ENCODE measurements at regions not wholly inside any gene's neighbourhood (a gene's known extent, or its start where the extent isn't known, plus 50 kb on each side); places are given as distances from the start of the nearest gene placed in this dataset.
"Not testable (repeated sequence)": the region's sequence is repeated elsewhere in the genome, so short reads cannot be mapped to it uniquely, and the experiment has no call there.

GRCh38 chr7:68409851-68410250 is 1188.4 kb upstream of the AUTS2 start:
- no peak overlapping the region for H3K27ac ChIP-seq
- TF ChIP-seq ZFX (IDR thresholded peaks at IDR 0.05), result no peak
- no peak for TF ChIP-seq CTCF (conservative IDR thresholded peaks at IDR 0.05)

DNA sequence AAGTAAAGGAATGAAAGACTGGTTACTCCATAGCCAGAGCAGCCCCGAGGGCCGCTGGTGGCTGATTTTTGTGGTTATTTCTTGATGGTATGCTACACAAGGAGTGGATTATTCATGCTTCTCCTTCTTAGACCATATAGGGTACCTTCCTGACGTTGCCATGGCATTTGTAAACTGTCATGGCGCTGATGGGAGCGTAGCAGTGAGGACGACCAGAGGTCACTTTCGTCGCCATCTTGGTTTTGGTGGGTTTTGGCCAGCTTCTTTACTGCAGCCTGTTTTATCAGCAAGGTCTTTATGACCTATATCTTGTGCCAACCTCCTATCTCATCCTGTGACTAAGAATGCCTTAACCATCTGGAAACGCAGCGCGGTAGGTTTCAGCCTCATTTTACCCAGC is 1187.6 kb upstream of the AUTS2 start:
- not testable (repeated sequence) for H3K27ac ChIP-seq

GRCh38 chr7:68411742-68412141 is 1186.5 kb upstream of the AUTS2 start:
- H3K27ac ChIP-seq, result no peak overlapping the region
- TF ChIP-seq CTCF (conservative IDR thresholded peaks at IDR 0.05), result no peak
- no peak for TF ChIP-seq ZFX (IDR thresholded peaks at IDR 0.05)

DNA sequence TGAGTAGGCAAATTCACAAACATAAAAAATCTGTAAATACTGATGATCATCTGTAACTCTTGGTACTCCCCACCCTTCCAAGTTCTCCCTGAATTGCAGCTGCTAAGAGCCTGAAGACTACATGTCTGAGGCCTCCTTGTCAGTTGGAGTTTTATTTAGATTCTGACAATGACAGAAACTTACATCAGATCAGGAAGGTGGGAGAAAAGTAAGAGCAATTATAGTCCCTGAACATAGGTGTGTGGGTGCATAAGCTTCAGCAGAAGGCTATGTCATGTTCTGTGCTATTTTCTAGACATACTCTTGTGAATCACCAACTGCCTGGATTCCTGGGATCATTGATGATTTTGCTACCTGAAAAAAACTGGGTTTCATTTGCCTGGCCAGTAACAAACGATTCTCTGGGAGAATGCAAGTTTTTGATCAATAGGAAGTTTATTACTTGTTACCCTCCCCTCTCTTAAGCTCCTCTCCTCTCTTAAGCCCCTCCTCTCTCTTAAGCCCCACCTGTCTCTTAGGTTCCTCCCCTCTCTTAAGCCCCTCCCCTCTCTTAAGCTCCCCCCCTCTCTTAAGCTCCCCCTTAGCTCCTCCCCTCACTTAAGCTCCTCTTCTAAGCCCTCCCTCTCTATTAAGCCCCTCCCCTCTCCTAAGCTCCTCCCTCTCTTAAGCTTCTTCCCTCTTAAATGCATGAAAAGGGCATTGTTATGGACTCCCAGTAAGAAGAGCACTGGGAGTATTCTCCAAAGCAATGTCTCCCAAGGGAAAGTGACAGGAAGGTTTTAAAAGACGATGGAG is 1183.4 kb upstream of the AUTS2 start:
- TF ChIP-seq CTCF (conservative IDR thresholded peaks at IDR 0.05) (no peak), ZFX (IDR thresholded peaks at IDR 0.05) (no peak)
- H3K27ac ChIP-seq, result no peak overlapping the region

DNA sequence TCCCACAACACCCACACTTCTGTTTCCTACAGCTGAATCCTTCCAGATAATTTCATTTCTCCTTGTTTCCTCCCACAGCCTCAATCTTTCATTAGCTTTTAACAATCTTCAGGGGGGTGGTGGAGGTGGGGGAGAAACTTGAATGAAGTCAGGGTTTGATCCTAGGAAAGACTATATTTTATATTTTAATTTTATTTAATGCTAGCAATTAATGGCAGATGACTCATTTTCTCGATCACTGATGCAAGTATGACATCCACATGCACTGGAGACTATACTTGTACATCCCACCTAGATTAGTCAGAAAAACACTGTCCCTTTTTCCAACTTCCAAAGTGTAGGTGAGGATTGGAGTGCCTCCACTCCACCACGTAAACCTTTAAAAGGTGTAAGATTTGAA is 1181.3 kb upstream of the AUTS2 start:
- no peak overlapping the region for H3K27ac ChIP-seq
- TF ChIP-seq ZFX (IDR thresholded peaks at IDR 0.05) (no peak), CTCF (conservative IDR thresholded peaks at IDR 0.05) (no peak)

DNA sequence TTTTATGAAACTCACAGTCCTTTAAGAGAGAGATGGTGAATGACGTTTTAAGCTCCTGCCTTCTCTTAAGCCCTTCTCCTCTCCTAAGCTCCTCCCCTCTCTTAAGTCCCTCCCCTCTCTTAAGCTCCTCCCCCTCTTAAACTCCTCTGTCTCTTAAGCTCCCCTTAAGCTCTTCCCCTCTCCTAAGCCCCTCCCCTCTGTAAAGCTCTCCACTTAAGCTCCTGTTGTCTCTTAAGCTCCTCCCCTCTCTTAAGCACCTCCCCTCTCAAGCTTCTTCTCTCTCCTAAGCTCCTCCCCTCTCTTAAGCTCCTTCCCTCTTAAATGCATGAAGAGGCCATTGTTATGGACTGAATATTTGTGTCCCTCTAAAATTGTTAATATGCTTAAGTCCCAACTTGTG is 1180.6 kb upstream of the AUTS2 start:
- TF ChIP-seq ZFX (IDR thresholded peaks at IDR 0.05) (no peak), CTCF (conservative IDR thresholded peaks at IDR 0.05) (no peak)
- no peak overlapping the region for H3K27ac ChIP-seq

DNA sequence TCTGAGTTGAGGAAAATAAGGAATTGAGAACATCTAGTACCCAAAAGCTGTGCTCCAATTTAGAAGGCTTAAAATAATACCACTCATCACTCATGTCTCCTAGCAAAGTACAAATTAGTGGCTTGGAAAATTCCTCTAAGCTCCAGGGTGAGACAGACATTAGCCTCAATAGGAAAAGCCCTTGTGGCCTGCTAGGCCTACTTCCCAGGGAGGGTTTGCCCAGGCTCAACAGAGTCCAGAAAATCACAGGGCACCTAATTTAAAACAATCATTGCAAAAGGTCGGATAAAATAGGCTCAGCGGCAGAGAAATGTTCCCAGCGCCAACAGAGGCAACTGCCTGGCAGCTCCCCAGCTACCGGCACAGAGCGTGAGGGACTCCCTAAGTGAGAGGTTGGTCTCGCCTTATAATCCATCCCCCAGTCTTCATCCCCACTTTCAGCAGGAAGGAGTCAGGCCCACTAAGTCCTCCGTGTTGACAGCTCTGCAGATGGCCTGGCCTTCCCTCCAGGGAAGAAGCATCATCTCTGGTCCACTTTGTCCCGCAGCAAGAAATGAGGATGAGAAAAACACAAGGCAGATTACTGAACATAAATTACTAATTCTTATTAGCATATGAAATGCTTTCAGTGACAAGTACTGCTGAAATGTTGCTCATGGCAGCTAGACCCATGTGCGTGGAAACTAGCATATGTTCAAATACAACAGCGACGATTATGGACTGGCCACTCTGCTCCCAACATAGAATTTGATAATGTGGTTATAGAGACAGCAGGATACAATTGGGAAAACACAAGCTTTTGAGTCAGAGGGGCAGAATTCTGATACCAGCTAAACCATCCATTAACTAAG is 1177.7 kb upstream of the AUTS2 start:
- H3K27ac ChIP-seq, result no peak overlapping the region
- no peak for TF ChIP-seq ZFX (IDR thresholded peaks at IDR 0.05)
- no peak for TF ChIP-seq CTCF (conservative IDR thresholded peaks at IDR 0.05)

All from C4-2B (cell line).